ENCODE measurements at regions not wholly inside any gene's neighbourhood (a gene's known extent, or its start where the extent isn't known, plus 50 kb on each side); places are given as distances from the start of the nearest gene placed in this dataset.

DNA sequence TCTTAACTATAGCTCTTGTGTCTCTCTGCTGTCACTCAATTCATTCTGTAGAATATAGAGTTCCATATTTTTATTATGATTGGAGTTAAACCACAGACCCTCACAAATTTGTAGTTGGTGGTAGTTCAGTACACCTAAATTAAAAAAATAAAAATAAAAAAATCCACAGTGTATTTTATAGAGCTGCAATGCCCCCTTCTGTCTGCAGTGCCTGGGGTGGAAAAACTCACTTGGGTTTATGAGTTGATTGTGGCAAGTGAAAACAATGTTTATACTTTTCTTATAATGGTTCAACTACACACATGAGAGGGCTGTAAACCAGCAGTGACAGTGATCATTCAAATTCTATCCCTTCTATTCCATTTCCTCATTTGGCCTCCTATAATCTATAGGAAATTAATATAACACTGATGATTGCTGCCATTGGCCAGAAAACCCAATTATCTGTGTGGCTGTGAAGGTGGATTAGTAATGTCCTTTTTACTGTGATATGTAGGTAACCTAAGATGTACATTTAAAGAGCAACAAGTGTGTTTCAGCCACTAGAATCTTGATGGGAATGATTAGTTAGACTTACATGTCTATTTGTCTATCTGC is 166.9 kb upstream of the LRIG3 start:
- ChIA-PET POLR2A (no interaction called here), CTCF (no interaction called here)
- Histone ChIP-seq H3K36me3 (ENCODE audit: control insufficient read depth in 4 of 4, insufficient read depth in 4 of 4, low read length in 3 of 4) (no peaks in the 10 kb centered on the region), H3K9me3 (ENCODE audit: control extremely low read depth in 1 of 5, control insufficient read depth in 4 of 5, insufficient read depth in 2 of 5, low read depth in 1 of 5, low read length in 4 of 5) (no peaks in the 10 kb centered on the region), H3K27me3 (replicated peaks in 2 of 5; ENCODE audit: control insufficient read depth in 4 of 5, insufficient read depth in 5 of 5, low read length in 4 of 5) (peaks cover 0 to 3% (median 0%) of the 10 kb centered on the region in 5 experiments), H3K27ac (ENCODE audit: insufficient read depth in 1 of 2, low read depth in 1 of 2, low read length in 2 of 2, poor library complexity in 1 of 2, severe bottlenecking in 2 of 2) (no peak overlapping the region), H3K4me1 (ENCODE audit: control extremely low read depth in 1 of 4, control insufficient read depth in 4 of 4, insufficient read depth in 4 of 4, low read length in 3 of 4) (no peaks in the 10 kb centered on the region), H3K4me3 (ENCODE audit: control insufficient read depth in 1 of 7, extremely low read depth in 1 of 7, insufficient read depth in 4 of 7, low read depth in 2 of 7, low read length in 6 of 7) (no peak overlapping the region)
- no peak for DNase-seq

DNA sequence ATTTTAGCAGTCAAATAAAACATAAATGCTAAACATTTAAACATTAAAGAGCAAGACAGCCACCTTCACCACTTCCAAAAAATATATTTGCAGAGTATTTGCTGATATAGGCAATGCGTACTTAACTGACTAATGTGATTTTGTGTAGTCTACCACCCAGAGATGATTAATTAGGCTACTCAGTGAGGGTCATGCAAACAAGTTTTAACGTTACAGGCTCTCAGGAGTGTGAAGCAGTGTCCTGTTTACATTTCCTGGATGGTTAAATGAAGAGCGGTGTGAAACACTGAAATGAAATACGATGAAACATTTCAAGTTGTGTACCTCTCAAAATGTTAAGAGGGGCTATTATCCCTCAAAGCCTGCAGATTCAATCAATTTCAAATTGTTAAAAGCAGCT is 165.8 kb upstream of the LRIG3 start:
- no peak overlapping the region for H3K4me3 ChIP-seq (ENCODE audit: control insufficient read depth in 1 of 7, extremely low read depth in 1 of 7, insufficient read depth in 4 of 7, low read depth in 2 of 7, low read length in 6 of 7)
- no peak for DNase-seq
- H3K27ac ChIP-seq (ENCODE audit: insufficient read depth in 1 of 2, low read depth in 1 of 2, low read length in 2 of 2, poor library complexity in 1 of 2, severe bottlenecking in 2 of 2) = no peak overlapping the region
- ChIA-PET CTCF (no interaction called here), POLR2A (no interaction called here)
- peaks cover 0 to 3% (median 0%) of the 10 kb centered on the region in 5 experiments for H3K27me3 ChIP-seq (replicated peaks in 2 of 5; ENCODE audit: control insufficient read depth in 4 of 5, insufficient read depth in 5 of 5, low read length in 4 of 5)
- H3K9me3 ChIP-seq (ENCODE audit: control extremely low read depth in 1 of 5, control insufficient read depth in 4 of 5, insufficient read depth in 2 of 5, low read depth in 1 of 5, low read length in 4 of 5) = no peaks in the 10 kb centered on the region
- no peaks in the 10 kb centered on the region for H3K4me1 ChIP-seq (ENCODE audit: control extremely low read depth in 1 of 4, control insufficient read depth in 4 of 4, insufficient read depth in 4 of 4, low read length in 3 of 4)
- 88% methylated on average over 3 of the region's 4 CpGs for WGBS (ENCODE audit: insufficient coverage)
- no peaks in the 10 kb centered on the region for H3K36me3 ChIP-seq (ENCODE audit: control insufficient read depth in 4 of 4, insufficient read depth in 4 of 4, low read length in 3 of 4)

DNA sequence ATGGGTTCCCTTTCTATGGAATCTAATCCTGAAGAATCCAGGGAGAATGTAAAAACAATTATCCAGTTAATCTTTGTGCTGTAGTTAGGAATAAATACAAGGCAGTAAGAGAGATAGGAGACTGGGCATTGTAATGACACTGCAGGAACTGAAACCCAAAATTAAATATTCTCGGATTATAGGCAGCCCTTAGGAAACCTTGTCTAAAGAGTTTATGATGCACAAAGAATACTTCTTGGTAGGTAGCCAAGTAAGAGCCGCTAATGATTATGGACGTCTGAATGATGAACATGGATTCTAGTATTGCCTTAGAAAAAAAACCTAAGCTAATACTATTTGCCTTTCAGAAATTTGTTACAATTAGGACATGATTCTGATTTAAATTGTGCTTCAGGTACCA is 165.4 kb upstream of the LRIG3 start:
- DNase-seq = no peak
- Histone ChIP-seq H3K4me1 (ENCODE audit: control extremely low read depth in 1 of 4, control insufficient read depth in 4 of 4, insufficient read depth in 4 of 4, low read length in 3 of 4) (no peaks in the 10 kb centered on the region), H3K4me3 (ENCODE audit: control insufficient read depth in 1 of 7, extremely low read depth in 1 of 7, insufficient read depth in 4 of 7, low read depth in 2 of 7, low read length in 6 of 7) (no peak overlapping the region), H3K36me3 (ENCODE audit: control insufficient read depth in 4 of 4, insufficient read depth in 4 of 4, low read length in 3 of 4) (no peaks in the 10 kb centered on the region), H3K27me3 (replicated peaks in 2 of 5; ENCODE audit: control insufficient read depth in 4 of 5, insufficient read depth in 5 of 5, low read length in 4 of 5) (peaks cover 0 to 3% (median 0%) of the 10 kb centered on the region in 5 experiments), H3K9me3 (ENCODE audit: control extremely low read depth in 1 of 5, control insufficient read depth in 4 of 5, insufficient read depth in 2 of 5, low read depth in 1 of 5, low read length in 4 of 5) (no peaks in the 10 kb centered on the region), H3K27ac (ENCODE audit: insufficient read depth in 1 of 2, low read depth in 1 of 2, low read length in 2 of 2, poor library complexity in 1 of 2, severe bottlenecking in 2 of 2) (no peak overlapping the region)
- no CpG with 5 or more reads among the region's 3 CpGs for WGBS (ENCODE audit: insufficient coverage)
- POLR2A ChIA-PET = no interaction called here
- CTCF ChIA-PET = no interaction called here

DNA sequence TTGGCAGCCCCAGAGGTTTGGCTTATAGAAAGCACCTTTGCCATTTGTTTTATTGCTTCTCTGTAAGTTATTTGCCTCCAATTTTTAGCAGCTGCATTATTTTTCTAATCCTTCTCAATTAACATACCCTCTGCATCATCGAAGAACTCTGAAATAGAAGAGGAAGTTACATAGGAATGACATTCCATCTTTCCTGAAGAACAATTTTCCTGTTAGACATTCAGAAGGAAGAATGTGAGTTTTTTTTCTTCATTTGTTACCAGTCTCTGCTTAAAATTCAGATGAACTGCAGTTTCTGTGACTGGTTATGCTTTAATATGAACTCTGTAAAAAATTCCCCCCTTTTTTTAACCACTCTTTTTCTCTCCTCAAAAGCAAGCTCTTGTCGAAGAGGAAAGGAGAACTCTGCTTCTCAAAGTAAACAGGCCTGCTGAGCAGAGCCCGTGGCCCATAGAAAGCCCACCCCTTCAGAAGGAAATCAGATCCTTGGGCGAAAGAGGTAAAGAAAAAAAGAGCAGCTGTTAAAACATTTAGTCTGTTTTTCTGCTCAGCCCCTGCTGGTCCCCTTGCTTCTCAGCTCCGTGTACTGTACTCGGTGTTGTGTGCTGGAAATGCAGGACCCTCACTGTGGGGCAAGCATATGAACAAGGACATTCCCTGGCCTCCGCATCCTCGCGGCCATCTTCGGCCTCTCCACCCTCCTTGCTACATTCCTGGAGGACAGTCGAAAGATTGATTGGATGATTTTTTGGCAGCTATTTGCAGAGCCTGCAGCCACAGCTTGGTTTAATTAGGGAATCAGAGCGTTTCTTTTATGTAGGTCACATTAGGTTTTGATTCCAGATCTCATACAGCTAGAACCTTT is 164.4 kb upstream of the LRIG3 start:
- no peak for DNase-seq
- no peaks in the 10 kb centered on the region for H3K4me1 ChIP-seq (ENCODE audit: control extremely low read depth in 1 of 4, control insufficient read depth in 4 of 4, insufficient read depth in 4 of 4, low read length in 3 of 4)
- no peak overlapping the region for H3K27ac ChIP-seq (ENCODE audit: insufficient read depth in 1 of 2, low read depth in 1 of 2, low read length in 2 of 2, poor library complexity in 1 of 2, severe bottlenecking in 2 of 2)
- H3K4me3 ChIP-seq (ENCODE audit: control insufficient read depth in 1 of 7, extremely low read depth in 1 of 7, insufficient read depth in 4 of 7, low read depth in 2 of 7, low read length in 6 of 7) = no peak overlapping the region
- H3K36me3 ChIP-seq (ENCODE audit: control insufficient read depth in 4 of 4, insufficient read depth in 4 of 4, low read length in 3 of 4) = no peaks in the 10 kb centered on the region
- POLR2A ChIA-PET = no interaction called here
- no peaks in the 10 kb centered on the region for H3K9me3 ChIP-seq (ENCODE audit: control extremely low read depth in 1 of 5, control insufficient read depth in 4 of 5, insufficient read depth in 2 of 5, low read depth in 1 of 5, low read length in 4 of 5)
- CTCF ChIA-PET = no interaction called here
- H3K27me3 ChIP-seq (replicated peaks in 2 of 5; ENCODE audit: control insufficient read depth in 4 of 5, insufficient read depth in 5 of 5, low read length in 4 of 5) = peaks cover 0 to 3% (median 0%) of the 10 kb centered on the region in 5 experiments
- WGBS (ENCODE audit: insufficient coverage) = 91% methylated on average over 6 of the region's 12 CpGs

GRCh38 chr12:59082952-59083351 is 162.6 kb upstream of the LRIG3 start:
- H3K36me3 ChIP-seq (ENCODE audit: control insufficient read depth in 4 of 4, insufficient read depth in 4 of 4, low read length in 3 of 4) = no peaks in the 10 kb centered on the region
- CTCF ChIA-PET = no interaction called here
- no peaks in the 10 kb centered on the region for H3K4me1 ChIP-seq (ENCODE audit: control extremely low read depth in 1 of 4, control insufficient read depth in 4 of 4, insufficient read depth in 4 of 4, low read length in 3 of 4)
- no peak overlapping the region for H3K4me3 ChIP-seq (ENCODE audit: control insufficient read depth in 1 of 7, extremely low read depth in 1 of 7, insufficient read depth in 4 of 7, low read depth in 2 of 7, low read length in 6 of 7)
- no CpG with 5 or more reads among the region's 3 CpGs for WGBS (ENCODE audit: insufficient coverage)
- no peak overlapping the region for H3K27ac ChIP-seq (ENCODE audit: insufficient read depth in 1 of 2, low read depth in 1 of 2, low read length in 2 of 2, poor library complexity in 1 of 2, severe bottlenecking in 2 of 2)
- no peak for DNase-seq
- no peaks in the 10 kb centered on the region for H3K9me3 ChIP-seq (ENCODE audit: control extremely low read depth in 1 of 5, control insufficient read depth in 4 of 5, insufficient read depth in 2 of 5, low read depth in 1 of 5, low read length in 4 of 5)
- POLR2A ChIA-PET = no interaction called here
- peaks cover under 1 to 3% (median 1%) of the 10 kb centered on the region in 5 experiments for H3K27me3 ChIP-seq (replicated peaks in 2 of 5; ENCODE audit: control insufficient read depth in 4 of 5, insufficient read depth in 5 of 5, low read length in 4 of 5)

- H3K36me3 ChIP-seq (ENCODE audit: control insufficient read depth in 4 of 4, insufficient read depth in 4 of 4, low read length in 3 of 4) = no peaks in the 10 kb centered on the region
- no peaks in the 10 kb centered on the region for H3K9me3 ChIP-seq (ENCODE audit: control extremely low read depth in 1 of 5, control insufficient read depth in 4 of 5, insufficient read depth in 2 of 5, low read depth in 1 of 5, low read length in 4 of 5)
- no peak overlapping the region for H3K4me3 ChIP-seq (ENCODE audit: control insufficient read depth in 1 of 7, extremely low read depth in 1 of 7, insufficient read depth in 4 of 7, low read depth in 2 of 7, low read length in 6 of 7)
- H3K27ac ChIP-seq (ENCODE audit: insufficient read depth in 1 of 2, low read depth in 1 of 2, low read length in 2 of 2, poor library complexity in 1 of 2, severe bottlenecking in 2 of 2) = no peak overlapping the region
- WGBS (ENCODE audit: insufficient coverage) = no CpG with 5 or more reads among the region's 1 CpG
- CTCF ChIA-PET = no interaction called here
- peaks cover 0 to 4% (median 3%) of the 10 kb centered on the region in 5 experiments for H3K27me3 ChIP-seq (replicated peaks in 2 of 5; ENCODE audit: control insufficient read depth in 4 of 5, insufficient read depth in 5 of 5, low read length in 4 of 5)
- no peaks in the 10 kb centered on the region for H3K4me1 ChIP-seq (ENCODE audit: control extremely low read depth in 1 of 4, control insufficient read depth in 4 of 4, insufficient read depth in 4 of 4, low read length in 3 of 4)
- POLR2A ChIA-PET = no interaction called here
- DNase-seq = no peak
These were observed 159.8 kb upstream of the LRIG3 start for GRCh38 chr12:59080101-59080500.

DNA sequence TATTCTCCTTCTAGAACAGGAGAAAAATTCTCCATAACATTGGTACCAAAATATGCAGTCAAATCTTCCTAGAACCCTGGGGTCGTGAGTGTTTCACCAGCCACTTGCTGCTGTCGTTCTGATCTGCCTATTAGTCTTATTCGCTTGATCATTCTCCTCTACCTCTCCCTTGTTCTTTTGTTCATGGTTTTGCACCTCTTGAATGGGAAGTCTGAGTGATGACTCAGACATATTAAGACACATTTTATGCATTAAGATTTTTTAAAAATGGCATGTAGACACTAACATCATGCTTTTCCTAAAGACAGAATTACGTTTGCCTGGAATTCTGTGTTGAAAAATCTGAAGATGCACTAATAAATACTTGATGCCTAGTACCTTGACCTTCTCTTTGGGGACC is 159.2 kb upstream of the LRIG3 start:
- CTCF ChIA-PET = no interaction called here
- no peak overlapping the region for H3K27ac ChIP-seq (ENCODE audit: insufficient read depth in 1 of 2, low read depth in 1 of 2, low read length in 2 of 2, poor library complexity in 1 of 2, severe bottlenecking in 2 of 2)
- no peak for DNase-seq
- POLR2A ChIA-PET = no interaction called here
- no peaks in the 10 kb centered on the region for H3K36me3 ChIP-seq (ENCODE audit: control insufficient read depth in 4 of 4, insufficient read depth in 4 of 4, low read length in 3 of 4)
- WGBS (ENCODE audit: insufficient coverage) = no CpG with 5 or more reads among the region's 4 CpGs
- no peaks in the 10 kb centered on the region for H3K9me3 ChIP-seq (ENCODE audit: control extremely low read depth in 1 of 5, control insufficient read depth in 4 of 5, insufficient read depth in 2 of 5, low read depth in 1 of 5, low read length in 4 of 5)
- peaks cover 0 to 4% (median 3%) of the 10 kb centered on the region in 5 experiments for H3K27me3 ChIP-seq (replicated peaks in 2 of 5; ENCODE audit: control insufficient read depth in 4 of 5, insufficient read depth in 5 of 5, low read length in 4 of 5)
- H3K4me3 ChIP-seq (ENCODE audit: control insufficient read depth in 1 of 7, extremely low read depth in 1 of 7, insufficient read depth in 4 of 7, low read depth in 2 of 7, low read length in 6 of 7) = no peak overlapping the region
- no peaks in the 10 kb centered on the region for H3K4me1 ChIP-seq (ENCODE audit: control extremely low read depth in 1 of 4, control insufficient read depth in 4 of 4, insufficient read depth in 4 of 4, low read length in 3 of 4)
